D721Med (cell line): ENCODE measurements at regions not wholly inside any gene's neighbourhood (a gene's known extent, or its start where the extent isn't known, plus 50 kb on each side); places are given as distances from the start of the nearest gene placed in this dataset.
A peak's percentile ranks its signal among the peaks of the same experiment; 100 is the strongest.

ENCODE experiments used
- DNase-seq: peaks from one replicate; pipeline ENCODE4 v3.0.0; 2011; ENCODE audit warnings: low spot score; ENCODE audit not compliant: insufficient read length
- FAIRE-seq: peaks from 2 replicates; lab custom pipeline; 2011; peaks lifted over from hg19 to GRCh38; lab: Jason Lieb, UNC
- CTCF ChIP-seq: IDR thresholded peaks from 2 replicates; pipeline ENCODE4 v1.5.1; 2012; ENCODE audit warnings: mild to moderate bottlenecking, control low read depth; ENCODE audit not compliant: insufficient read depth; ENCODE audit errors: missing control alignments

- no peak for TF ChIP-seq CTCF
These were observed 100.4 kb downstream of the ING1 start for GRCh38 chr13:110813646-110814624.

DNA sequence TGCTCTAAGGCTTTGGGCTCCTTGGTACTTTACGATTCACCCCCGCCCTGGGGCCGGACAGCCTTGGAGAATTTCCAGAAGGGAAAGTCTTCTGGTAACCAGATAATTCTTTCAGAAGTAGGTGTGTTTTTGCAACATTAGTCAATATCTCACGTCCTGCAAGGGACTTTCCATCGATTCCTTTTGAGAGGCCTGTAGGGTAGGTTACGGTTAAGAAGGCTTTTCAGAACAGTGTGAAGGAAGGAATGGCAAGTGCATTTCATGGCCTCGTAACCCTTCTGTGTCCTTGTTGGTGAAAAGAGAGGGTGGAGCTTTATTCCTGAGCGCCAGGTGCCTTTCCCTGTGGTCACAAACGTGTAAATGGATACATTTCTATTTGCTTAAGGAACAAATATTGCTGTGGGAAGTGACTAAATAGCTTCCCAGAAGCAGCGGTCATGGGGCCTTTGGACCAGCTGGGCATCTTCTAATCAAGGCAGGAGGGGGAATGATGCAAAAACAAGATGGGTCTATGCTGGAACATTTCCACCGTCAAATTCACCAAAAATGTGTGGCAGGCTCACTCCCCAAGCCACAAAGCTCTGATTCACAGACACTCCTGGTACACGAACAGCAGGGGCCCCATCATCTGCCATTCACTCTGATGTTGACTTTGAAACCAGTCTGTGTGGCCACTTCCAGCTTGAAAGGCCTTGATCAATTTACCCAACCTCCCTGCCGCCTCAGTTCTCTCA is 99.2 kb downstream of the ANKRD10 start:
- TF ChIP-seq CTCF = no peak
- FAIRE-seq (no peak), DNase-seq (no peak)

More at GRCh38 chr13:110813646-110814624, 100.4 kb downstream of the ING1 start:
- FAIRE-seq = no peak
- no peak for DNase-seq

GRCh38 chr13:110816500-110816899 is 98.4 kb downstream of the ANKRD10 start:
- TF ChIP-seq CTCF = no peak
- DNase-seq = no peak
- no peak for FAIRE-seq

- DNase-seq = no peak
- TF ChIP-seq CTCF = no peak
- FAIRE-seq = no peak
These were observed 97.7 kb downstream of the ANKRD10 start for GRCh38 chr13:110817143-110817542.

DNA sequence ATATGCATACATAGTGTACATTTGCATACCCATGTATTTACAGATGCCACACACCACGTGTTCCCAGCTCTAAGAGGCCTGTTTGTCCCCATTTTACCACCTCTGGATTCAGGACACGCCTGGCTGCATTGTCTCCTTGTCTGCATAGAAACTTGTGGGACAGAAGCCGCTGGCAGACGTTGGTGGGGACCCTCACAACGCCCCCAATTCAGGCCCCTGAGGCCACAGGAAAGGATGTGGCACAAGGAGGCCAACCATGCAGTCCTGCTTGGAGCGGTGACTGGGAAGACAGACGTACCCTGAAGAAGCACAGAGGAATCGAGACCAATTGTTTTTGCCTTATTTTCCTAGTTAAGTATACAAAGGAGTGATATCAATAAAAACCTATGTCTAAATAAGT is 96.1 kb downstream of the ANKRD10 start:
- FAIRE-seq = no peak
- TF ChIP-seq CTCF = no peak

GRCh38 chr13:110819203-110820014 is 95.5 kb downstream of the ANKRD10 start:
- peak; percentile 87 for TF ChIP-seq CTCF
- DNase-seq (peak; percentile 69), FAIRE-seq (no peak)

More for the DNA sequence above, 96.1 kb downstream of the ANKRD10 start:
- DNase-seq = no peak
